NOMO-1 (cell line): ENCODE measurements at regions not wholly inside any gene's neighbourhood (a gene's known extent, or its start where the extent isn't known, plus 50 kb on each side); places are given as distances from the start of the nearest gene placed in this dataset.
"Not testable (repeated sequence)": the region's sequence is repeated elsewhere in the genome, so short reads cannot be mapped to it uniquely, and the experiment has no call there.

Source experiments
- DNase-seq, 2 experiments: peaks; one replicate each; lab custom pipeline; 2025; ENCODE audit not compliant: unreplicated experiment in 2 of 2; lab: John Stamatoyannopoulos, UW

DNA sequence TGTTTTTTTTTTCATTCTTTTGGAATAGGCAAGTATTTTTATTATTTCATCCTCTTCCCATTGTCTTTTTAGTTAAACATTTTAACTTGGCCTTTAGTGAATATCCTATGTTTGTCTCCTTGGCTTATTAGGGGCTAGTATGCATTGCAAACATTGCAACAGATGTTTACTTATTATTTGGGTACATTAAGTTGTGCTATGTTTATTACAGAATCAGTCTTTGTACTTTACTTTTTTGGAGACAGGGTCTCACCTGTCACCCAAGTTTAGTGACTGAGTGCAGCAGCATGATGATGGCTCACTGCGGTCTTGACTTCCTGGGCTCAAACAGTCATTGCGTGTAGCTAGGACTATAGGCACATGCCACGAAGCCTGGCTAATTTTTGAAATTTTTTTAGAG lies 51.1 kb upstream of the NUDT6 start:
- DNase-seq: no peak

- DNase-seq: no peak
Observed at GRCh38 chr4:122976111-122976510, 53.7 kb upstream of the NUDT6 start.

GRCh38 chr4:122977103-122977502 lies 54.7 kb upstream of the NUDT6 start:
- no peak for DNase-seq

DNA sequence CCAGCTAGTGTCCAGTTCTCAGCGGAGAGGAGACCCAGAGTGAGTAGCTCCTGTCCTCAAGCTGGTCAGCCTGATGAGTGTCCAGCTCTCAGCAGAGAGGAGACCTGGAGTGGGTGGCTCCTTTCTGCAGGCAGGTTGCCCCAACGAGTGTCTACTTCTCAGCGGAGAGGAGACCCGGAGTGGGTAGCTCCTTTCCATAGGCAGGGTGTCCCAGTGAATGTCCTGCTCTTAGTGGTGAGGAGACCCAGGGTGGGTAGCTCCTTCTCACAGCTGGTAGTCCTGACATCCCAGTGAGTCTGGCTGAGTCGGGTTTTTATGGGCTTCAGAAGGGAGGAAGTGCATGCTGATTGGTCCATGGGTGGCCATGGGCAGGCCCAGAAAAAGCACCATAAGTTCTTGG lies 55.7 kb upstream of the NUDT6 start:
- no peak for DNase-seq

DNA sequence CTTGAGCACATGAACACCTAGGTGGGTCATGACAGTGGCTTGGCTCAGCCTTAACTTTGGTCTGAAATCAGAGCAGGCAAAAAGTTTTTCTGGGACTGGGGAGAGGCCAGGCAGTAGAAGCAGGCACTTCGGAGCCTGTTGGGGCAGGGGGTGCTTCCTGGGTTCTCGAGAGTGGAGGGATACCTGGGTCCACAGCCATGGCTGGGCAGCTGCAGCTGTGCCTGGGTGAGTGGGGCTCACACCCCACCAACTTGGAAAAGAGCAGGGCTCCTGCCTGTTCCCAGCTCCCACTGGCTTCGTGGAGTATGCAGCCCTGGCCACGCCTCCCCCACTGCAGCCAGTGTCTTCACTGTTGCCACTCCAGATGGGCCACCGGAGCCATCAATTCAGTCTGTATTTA lies 56.4 kb upstream of the NUDT6 start:
- no peak for DNase-seq

GRCh38 chr4:122980860-122981259 lies 58.5 kb upstream of the NUDT6 start:
- no peak for DNase-seq

DNA sequence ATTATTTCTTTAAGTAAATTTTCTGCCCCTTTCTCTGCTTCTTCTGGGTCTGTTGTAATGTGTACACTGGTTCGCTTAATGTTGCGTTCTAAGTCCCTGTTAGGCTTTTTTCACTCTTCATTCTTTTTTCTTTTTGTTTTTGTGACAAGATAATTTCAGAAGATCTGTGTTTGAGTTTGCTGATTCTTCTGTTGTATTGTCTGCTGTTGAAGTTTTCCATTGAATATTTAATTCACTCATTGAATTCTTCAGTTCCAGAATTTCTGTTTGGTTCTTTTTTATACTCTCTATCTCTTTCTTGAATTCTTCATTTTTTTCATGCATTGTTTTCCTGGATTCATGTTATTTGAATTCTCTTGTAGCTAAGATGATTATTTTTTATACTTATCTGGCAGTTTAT lies 66.3 kb upstream of the NUDT6 start:
- DNase-seq: no peak

- no peak for DNase-seq
Observed at GRCh38 chr4:122990891-122991290, 68.5 kb upstream of the NUDT6 start.

- DNase-seq: no peak
Observed at GRCh38 chr4:122992057-122992456, 69.7 kb upstream of the NUDT6 start.

- no peak for DNase-seq
Observed at GRCh38 chr4:122992641-122993040, 70.2 kb upstream of the NUDT6 start.

GRCh38 chr4:122996350-122996749 lies 74.0 kb upstream of the NUDT6 start:
- DNase-seq: no peak

DNA sequence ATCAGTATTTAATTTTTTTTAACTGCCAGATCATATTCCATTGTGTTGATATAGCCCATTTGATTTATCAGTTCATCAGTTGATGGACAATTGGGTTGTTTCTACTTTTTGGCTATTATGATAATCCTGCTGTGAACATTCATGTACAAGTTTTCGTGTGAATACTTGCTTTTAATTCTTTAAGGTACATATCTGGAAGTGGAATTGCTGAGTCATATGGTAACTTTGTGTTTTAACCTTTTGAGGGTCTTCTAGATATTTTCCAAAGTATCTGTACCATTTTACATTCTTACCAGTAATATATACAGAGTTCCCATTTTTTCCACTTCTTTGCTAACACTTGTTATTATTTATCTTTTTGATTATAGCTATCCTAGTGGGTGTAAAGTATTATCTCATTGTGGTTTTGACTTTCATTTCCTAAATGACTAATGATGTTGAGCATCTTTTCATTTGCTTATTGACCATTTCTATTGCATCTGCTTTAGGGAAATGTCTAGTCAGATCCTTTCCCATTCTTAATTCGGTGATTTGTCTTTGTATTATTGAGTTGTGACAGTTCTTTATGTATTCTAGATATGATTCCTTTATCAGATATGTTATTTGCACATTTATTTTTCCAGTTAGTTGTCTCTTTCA lies 75.2 kb upstream of the NUDT6 start:
- DNase-seq: no peak

GRCh38 chr4:123004079-123004478 lies 81.7 kb upstream of the NUDT6 start:
- not testable (repeated sequence) for DNase-seq

DNA sequence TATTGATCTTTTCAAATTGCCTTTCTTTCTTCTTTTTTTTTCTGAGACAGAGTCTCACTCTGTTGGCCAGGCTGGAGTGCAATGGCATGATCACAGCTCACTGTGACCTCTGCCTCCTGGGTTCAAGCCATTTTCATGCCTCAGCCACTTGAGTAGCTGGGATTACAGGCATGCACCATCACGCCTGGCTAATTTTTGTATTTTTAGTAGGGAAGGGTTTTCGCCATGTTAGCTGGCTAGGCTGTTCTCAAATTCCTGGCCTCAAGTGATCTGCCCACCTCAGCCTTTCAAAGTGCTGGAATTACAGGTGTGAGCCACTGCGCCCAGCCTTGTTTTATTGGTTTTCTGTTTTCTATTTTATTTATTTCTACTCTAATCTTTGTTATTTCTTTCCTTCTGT lies 82.7 kb upstream of the NUDT6 start:
- not testable (repeated sequence) for DNase-seq

DNA sequence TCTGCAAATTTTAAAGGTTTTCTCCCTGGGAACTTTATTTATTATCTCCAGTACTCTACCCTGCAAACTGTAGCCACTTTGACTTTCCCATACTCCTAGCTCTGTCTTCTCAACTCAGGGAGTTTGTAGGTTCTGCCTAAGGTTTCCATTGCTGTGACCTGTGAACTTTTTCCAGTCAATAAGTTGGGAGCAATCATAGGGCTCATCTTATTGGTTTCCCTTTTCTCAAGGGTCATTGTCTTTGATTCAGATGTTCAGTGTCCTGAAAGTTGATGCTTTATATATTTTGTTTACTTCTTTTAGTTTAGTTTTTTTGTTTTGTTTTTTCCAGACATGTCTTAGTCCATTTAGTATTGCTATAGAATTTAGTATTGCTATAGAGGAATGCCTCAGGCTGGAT lies 85.3 kb upstream of the NUDT6 start:
- DNase-seq: no peak

GRCh38 chr4:123012416-123012815 lies 90.0 kb upstream of the NUDT6 start:
- not testable (repeated sequence) for DNase-seq

DNA sequence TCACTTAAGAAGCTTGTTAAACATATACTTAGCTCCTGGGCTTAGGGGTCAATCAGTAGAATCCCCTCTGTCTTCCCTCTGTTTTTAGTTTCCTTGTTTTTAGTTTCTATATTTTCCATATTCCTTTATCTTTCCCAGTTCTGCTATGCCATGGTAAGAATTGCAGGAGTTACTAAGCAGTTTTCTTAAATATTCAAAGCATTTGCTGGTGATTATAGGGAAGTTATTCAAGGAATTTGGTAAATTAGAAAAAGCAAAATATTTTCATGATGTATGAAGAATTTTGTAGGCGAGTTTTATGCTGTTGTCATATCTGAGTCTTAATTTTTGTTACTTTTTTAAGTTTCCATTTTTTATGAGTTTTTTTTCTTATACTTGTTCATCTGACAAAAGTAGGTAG lies 91.6 kb upstream of the NUDT6 start:
- no peak for DNase-seq

DNA sequence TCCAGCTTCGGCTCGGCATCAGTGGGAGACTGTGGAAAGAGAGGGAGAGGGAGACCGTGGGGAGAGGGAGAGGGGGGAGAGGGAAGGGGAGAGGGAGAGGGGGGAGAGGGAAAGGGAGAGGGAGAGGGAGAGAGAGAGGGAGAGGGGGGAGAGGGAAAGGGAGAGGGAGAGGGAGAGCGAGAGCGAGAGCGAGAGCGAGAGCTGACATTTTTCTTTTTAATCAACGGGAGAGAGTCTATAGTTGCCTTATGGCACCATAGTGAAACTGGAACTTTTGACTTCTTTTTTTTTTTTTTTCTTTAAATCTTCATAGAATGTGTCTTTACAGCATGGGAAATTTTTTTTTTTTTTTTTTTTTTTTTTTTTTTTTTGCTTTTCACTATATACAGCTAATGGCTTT lies 94.7 kb upstream of the NUDT6 start:
- DNase-seq: no peak

GRCh38 chr4:123017636-123018395 lies 95.4 kb upstream of the NUDT6 start:
- DNase-seq: no peak

- no peak for DNase-seq
Observed at GRCh38 chr4:123018396-123018775, 96.0 kb upstream of the NUDT6 start.

DNA sequence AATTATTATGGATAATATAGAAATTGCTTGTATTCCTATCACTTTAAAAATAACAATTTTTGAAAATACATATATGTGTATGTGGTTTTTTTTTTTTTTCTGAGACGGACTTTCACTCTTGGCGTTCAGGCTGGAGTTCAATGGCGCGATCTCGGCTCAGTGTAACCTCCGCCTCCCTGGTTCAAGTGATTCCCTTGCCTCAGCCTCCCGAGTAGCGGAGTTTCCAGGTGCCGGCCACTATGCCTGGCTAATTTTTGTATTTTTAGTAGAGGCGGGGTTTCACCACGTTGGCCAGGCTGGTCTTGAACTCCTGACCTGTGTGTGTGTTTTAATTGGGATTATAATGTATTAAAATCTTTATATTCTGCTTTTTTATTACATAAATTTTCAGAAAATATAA lies 97.9 kb upstream of the NUDT6 start:
- no peak for DNase-seq

- no peak for DNase-seq
Observed at GRCh38 chr4:123023647-123024046, 101.2 kb upstream of the NUDT6 start.

GRCh38 chr4:123024710-123025109 lies 102.3 kb upstream of the NUDT6 start:
- DNase-seq: no peak
